ENCODE measurements at regions not wholly inside any gene's neighbourhood (a gene's known extent, or its start where the extent isn't known, plus 50 kb on each side); places are given as distances from the start of the nearest gene placed in this dataset.

DNA sequence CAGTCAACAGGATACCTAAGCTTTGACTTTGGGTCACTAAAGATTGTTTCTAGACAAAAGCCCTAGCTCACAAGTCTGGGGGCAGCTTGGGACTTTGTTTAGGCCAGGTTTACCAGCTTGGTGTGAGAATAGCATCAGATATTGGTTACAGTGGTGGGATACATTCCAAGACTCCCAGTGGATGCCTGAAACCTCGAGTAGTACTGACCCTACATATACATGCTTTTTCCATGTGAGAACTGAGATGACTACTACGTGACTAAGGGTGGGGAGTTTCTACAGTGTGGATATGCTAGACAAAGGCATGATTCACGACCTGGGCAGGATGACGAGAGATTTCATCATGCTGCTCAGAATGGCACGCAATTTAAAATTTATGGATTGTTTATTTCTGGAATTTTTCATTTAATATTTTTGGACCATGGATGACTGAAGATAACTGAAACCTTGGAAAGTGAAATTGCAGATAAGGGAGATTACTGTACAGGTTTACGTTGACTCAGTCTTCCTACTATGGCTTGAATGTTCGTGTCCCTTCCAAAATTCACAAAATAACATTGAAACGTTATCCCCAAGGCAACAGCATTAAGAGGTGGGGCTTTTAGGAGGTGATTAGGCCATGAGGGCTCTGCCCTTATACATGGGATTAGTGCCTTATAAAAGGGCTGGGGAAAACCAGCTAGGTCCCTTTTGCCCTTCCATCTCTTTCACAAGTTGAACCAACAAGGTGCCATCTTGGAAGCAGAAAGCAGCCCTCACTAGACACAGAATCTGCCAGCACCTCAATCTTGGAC is 50.2 kb upstream of the CTAGE1 start:
- peaks cover 0 to 11% (median 1%) of the 10 kb centered on the region in 7 donors for H3K9me3 Mint-ChIP-seq
- Histone ChIP-seq H3K27me3 (ENCODE audit: control insufficient read depth in 2 of 2, insufficient read depth in 2 of 2, low read length in 2 of 2) (no peaks in the 10 kb centered on the region), H3K9ac (ENCODE audit: insufficient read depth, low read length, poor library complexity, severe bottlenecking) (no peak overlapping the region), H3K4me3 (replicated peaks in 1 of 3; ENCODE audit: low read depth in 2 of 3, low read length in 3 of 3) (no peak overlapping the region), H3K36me3 (replicated peaks in 1 of 2; ENCODE audit: control insufficient read depth in 1 of 2, insufficient read depth in 2 of 2, low read length in 2 of 2) (no peaks in the 10 kb centered on the region), H3K4me1 (ENCODE audit: control insufficient read depth in 1 of 2, insufficient read depth in 2 of 2, low read length in 2 of 2) (no peaks in the 10 kb centered on the region), H3K27ac (ENCODE audit: low read depth in 1 of 2, low read length in 2 of 2) (no peak overlapping the region), H2AFZ (ENCODE audit: insufficient read depth, low read depth, low read length, poor library complexity, severe bottlenecking) (no peak overlapping the region), H4K20me1 (ENCODE audit: insufficient read depth, low read length) (no peaks in the 10 kb centered on the region), H3K4me2 (replicated peaks; ENCODE audit: extremely low read depth, low read length, poor library complexity, severe bottlenecking) (no peak overlapping the region), H3K9me3 (replicated peaks in 1 of 2; ENCODE audit: control insufficient read depth in 1 of 2, insufficient read depth in 1 of 2, low read length in 2 of 2) (no peaks in the 10 kb centered on the region), H3K79me2 (ENCODE audit: insufficient read depth, low read length) (no peaks in the 10 kb centered on the region)
- no peak overlapping the region for H3K27ac Mint-ChIP-seq
- TF ChIP-seq, protein P1, sequence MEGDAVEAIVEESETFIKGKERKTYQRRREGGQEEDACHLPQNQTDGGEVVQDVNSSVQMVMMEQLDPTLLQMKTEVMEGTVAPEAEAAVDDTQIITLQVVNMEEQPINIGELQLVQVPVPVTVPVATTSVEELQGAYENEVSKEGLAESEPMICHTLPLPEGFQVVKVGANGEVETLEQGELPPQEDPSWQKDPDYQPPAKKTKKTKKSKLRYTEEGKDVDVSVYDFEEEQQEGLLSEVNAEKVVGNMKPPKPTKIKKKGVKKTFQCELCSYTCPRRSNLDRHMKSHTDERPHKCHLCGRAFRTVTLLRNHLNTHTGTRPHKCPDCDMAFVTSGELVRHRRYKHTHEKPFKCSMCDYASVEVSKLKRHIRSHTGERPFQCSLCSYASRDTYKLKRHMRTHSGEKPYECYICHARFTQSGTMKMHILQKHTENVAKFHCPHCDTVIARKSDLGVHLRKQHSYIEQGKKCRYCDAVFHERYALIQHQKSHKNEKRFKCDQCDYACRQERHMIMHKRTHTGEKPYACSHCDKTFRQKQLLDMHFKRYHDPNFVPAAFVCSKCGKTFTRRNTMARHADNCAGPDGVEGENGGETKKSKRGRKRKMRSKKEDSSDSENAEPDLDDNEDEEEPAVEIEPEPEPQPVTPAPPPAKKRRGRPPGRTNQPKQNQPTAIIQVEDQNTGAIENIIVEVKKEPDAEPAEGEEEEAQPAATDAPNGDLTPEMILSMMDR (IDR thresholded peaks at IDR 0.05) = no peak
- no peak overlapping the region for H3K4me3 Mint-ChIP-seq
- WGBS (ENCODE audit: insufficient coverage) = 100% methylated on average over 1 of the region's 8 CpGs
- DNase-seq = no peak
- no peaks in the 10 kb centered on the region for H3K27me3 Mint-ChIP-seq (ENCODE audit: low read depth in 3 of 3)
- intact Hi-C loops (cut with micrococcal nuclease) = no loop called here
- no peaks in the 10 kb centered on the region for H3K36me3 Mint-ChIP-seq
- H3K4me1 Mint-ChIP-seq = no peaks in the 10 kb centered on the region

DNA sequence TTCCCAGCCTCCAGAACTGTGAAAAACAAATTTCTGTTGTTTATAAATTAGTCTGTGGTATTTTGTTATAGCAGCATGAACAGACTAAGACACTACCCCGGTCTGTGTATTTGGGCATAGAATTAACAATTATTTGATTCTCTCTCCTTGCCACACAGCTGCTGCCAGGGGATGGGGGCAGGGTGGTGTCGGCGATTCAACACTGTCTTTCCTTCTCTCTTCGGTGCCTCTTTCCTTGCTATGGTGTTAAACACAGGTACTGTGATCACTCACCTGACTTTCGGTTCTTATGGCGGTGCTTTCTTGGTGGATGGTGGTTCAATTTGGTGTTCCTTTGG is 50.8 kb upstream of the CTAGE1 start:
- H2AFZ ChIP-seq (ENCODE audit: insufficient read depth, low read depth, low read length, poor library complexity, severe bottlenecking) = no peak overlapping the region
- intact Hi-C loops (cut with micrococcal nuclease) = no loop called here
- peaks cover 0 to 1% (median 0%) of the 10 kb centered on the region in 3 donors for H3K27me3 Mint-ChIP-seq (ENCODE audit: low read depth in 3 of 3)
- H3K9me3 Mint-ChIP-seq = peaks cover 0 to 6% (median 1%) of the 10 kb centered on the region in 7 donors
- H3K27me3 ChIP-seq (ENCODE audit: control insufficient read depth in 2 of 2, insufficient read depth in 2 of 2, low read length in 2 of 2) = no peaks in the 10 kb centered on the region
- no peak overlapping the region for H3K4me3 Mint-ChIP-seq
- TF ChIP-seq, protein P1 (IDR thresholded peaks at IDR 0.05) = no peak
- no peak overlapping the region for H3K27ac Mint-ChIP-seq
- no peak for DNase-seq
- H3K9me3 ChIP-seq (replicated peaks in 1 of 2; ENCODE audit: control insufficient read depth in 1 of 2, insufficient read depth in 1 of 2, low read length in 2 of 2) = no peaks in the 10 kb centered on the region
- H3K4me3 ChIP-seq (replicated peaks in 1 of 3; ENCODE audit: low read depth in 2 of 3, low read length in 3 of 3) = no peak overlapping the region
- no peaks in the 10 kb centered on the region for H4K20me1 ChIP-seq (ENCODE audit: insufficient read depth, low read length)
- no peaks in the 10 kb centered on the region for H3K4me1 Mint-ChIP-seq
- H3K27ac ChIP-seq (ENCODE audit: low read depth in 1 of 2, low read length in 2 of 2) = no peak overlapping the region
- 100% methylated on average over 1 of the region's 6 CpGs for WGBS (ENCODE audit: insufficient coverage)
- no peaks in the 10 kb centered on the region for H3K4me1 ChIP-seq (ENCODE audit: control insufficient read depth in 1 of 2, insufficient read depth in 2 of 2, low read length in 2 of 2)
- H3K9ac ChIP-seq (ENCODE audit: insufficient read depth, low read length, poor library complexity, severe bottlenecking) = no peak overlapping the region
- no peaks in the 10 kb centered on the region for H3K36me3 ChIP-seq (replicated peaks in 1 of 2; ENCODE audit: control insufficient read depth in 1 of 2, insufficient read depth in 2 of 2, low read length in 2 of 2)
- no peaks in the 10 kb centered on the region for H3K36me3 Mint-ChIP-seq
- no peak overlapping the region for H3K4me2 ChIP-seq (replicated peaks; ENCODE audit: extremely low read depth, low read length, poor library complexity, severe bottlenecking)
- H3K79me2 ChIP-seq (ENCODE audit: insufficient read depth, low read length) = no peaks in the 10 kb centered on the region

All from CD14-positive monocyte (primary cell).